ENCODE measurements at regions not wholly inside any gene's neighbourhood (a gene's known extent, or its start where the extent isn't known, plus 50 kb on each side); places are given as distances from the start of the nearest gene placed in this dataset.

DNA sequence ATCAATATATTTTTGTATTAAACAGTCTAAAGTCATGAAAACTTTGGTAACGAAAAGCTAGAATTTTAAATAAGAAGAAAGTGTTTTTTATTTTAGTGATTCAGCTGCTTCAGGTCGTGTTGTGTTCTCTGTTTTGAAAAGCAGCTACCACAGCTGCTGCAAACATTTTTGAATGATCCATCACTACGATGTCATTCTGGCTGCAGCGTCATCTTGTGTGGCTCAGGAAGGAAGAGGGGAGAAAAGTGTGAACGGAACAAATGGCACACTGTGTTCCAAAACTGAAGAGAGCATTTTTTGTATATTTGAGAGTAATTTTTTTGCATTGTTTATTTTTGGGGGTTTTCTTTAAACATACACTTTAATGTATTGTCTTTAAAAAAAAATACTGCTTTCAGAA, 323.0 kb upstream of the ADGRL2 start:
- no peaks in the 10 kb centered on the region for H3K4me1 Mint-ChIP-seq (ENCODE audit: low read depth)
- H3K27me3 Mint-ChIP-seq: no peaks in the 10 kb centered on the region
- no peak overlapping the region for H3K27ac Mint-ChIP-seq
- intact Hi-C loops (cut with micrococcal nuclease): no loop called here
- H3K36me3 Mint-ChIP-seq (ENCODE audit: low read depth): no peaks in the 10 kb centered on the region
- H3K4me3 Mint-ChIP-seq: no peak overlapping the region
- H3K9me3 Mint-ChIP-seq: no peaks in the 10 kb centered on the region

DNA sequence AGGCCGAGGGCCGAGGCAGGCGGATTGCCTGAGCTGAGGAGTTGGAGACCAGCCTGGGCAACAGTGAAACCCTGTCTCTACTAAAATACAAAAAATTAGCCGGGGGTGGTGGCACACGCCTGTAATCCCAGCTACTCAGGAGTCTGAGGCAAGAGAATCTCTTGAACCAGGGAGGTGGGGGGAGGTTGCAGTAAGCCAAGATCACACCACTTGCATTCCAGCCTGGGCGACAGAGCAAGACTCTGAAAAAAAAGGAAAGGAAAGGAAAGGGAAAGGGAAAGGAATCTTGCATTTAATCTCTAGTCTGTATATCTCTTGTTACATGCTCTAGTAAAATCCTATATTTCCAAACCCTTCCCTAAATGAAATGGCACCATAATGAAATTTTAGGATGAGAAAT, 328.3 kb upstream of the ADGRL2 start:
- intact Hi-C loops (cut with micrococcal nuclease): no loop called here
- Mint-ChIP-seq H3K27me3 (no peaks in the 10 kb centered on the region), H3K4me3 (no peak overlapping the region), H3K36me3 (ENCODE audit: low read depth) (no peaks in the 10 kb centered on the region), H3K27ac (no peak overlapping the region), H3K9me3 (no peaks in the 10 kb centered on the region), H3K4me1 (ENCODE audit: low read depth) (no peaks in the 10 kb centered on the region)

DNA sequence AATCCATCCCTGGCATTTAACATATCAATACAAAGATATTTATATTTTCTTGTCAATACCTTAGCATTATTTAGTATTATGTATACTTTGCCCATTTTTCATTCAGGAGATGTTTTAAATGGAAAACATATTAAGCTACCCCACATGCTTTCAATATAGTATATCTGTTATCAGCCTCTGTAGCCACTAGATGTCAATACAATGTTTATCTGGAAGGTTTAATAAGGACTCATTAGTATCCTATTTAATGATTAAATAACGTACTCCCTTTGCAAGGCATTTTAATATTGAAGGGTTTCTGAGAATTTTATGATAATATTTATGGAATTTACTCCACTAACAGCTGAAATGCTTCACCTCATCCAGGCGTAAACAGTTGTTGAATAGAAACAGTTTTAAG, 329.5 kb upstream of the ADGRL2 start:
- intact Hi-C loops (cut with micrococcal nuclease): no loop called here
- Mint-ChIP-seq H3K4me1 (ENCODE audit: low read depth) (no peaks in the 10 kb centered on the region), H3K27ac (no peak overlapping the region), H3K9me3 (no peaks in the 10 kb centered on the region), H3K36me3 (ENCODE audit: low read depth) (no peaks in the 10 kb centered on the region), H3K27me3 (no peaks in the 10 kb centered on the region), H3K4me3 (no peak overlapping the region)

DNA sequence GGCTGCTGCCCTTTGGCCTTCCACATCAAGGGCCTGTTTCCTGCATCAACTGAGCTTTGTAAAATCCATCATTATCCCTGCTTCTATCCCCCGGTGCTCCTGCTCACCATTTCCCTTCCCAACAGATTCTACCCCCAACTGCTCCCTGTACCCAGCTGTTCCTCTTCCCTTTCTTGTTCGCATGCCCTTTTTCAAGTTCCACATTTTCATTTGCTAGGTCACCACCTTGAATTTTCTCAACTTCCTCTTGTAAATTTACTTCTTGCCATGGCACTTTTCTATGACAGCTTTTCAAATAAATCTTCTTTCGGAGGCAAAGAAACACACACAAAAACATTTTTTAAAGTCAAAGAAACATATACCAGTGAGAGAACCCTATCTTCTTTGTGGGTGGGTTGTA, 330.5 kb upstream of the ADGRL2 start:
- Mint-ChIP-seq H3K9me3 (no peaks in the 10 kb centered on the region), H3K36me3 (ENCODE audit: low read depth) (no peaks in the 10 kb centered on the region), H3K27me3 (no peaks in the 10 kb centered on the region), H3K4me3 (no peak overlapping the region), H3K27ac (no peak overlapping the region), H3K4me1 (ENCODE audit: low read depth) (no peaks in the 10 kb centered on the region)
- intact Hi-C loops (cut with micrococcal nuclease): no loop called here

DNA sequence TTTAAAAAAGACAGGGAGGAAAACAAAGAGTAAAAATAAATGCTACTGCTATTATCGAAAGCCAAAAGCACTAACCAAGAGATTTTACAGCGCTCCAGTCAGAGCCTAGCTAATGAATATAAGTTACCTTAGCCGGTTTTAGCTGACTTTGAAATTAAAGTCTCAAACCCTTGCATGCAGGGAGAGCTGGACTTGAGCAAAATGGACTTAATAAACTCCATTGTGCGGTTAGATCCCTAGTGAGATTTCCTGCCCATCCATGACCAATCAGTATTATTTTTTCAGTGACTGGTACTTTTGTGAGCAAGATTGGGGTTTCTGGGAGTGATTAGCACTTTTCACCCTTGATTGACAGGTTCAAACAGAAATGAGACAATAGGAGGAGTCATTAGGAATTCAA, 333.4 kb upstream of the ADGRL2 start:
- no peaks in the 10 kb centered on the region for H3K9me3 Mint-ChIP-seq
- H3K27ac Mint-ChIP-seq: no peak overlapping the region
- intact Hi-C loops (cut with micrococcal nuclease): no loop called here
- H3K36me3 Mint-ChIP-seq (ENCODE audit: low read depth): no peaks in the 10 kb centered on the region
- H3K4me3 Mint-ChIP-seq: no peak overlapping the region
- H3K27me3 Mint-ChIP-seq: no peaks in the 10 kb centered on the region
- peaks cover 6% of the 10 kb centered on the region for H3K4me1 Mint-ChIP-seq (ENCODE audit: low read depth)

DNA sequence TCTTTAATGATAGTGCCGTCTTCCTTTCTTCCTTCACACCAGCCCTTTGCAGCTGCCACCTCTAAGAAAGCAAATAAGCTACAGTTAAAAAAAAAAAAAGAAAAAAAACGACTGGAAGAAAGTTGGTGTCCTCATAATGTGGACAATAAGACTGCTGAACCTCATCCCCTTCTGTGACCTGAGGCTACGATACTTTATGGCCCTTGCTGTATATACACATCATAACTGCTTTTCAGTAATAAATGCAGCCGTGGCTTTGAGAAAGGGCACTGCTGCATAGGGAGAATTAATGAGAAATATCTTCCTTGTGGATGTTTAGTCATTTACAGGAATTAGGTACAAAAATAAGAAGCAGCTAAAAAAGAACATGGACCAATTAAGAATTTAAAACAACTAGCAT, 333.8 kb upstream of the ADGRL2 start:
- Mint-ChIP-seq H3K36me3 (ENCODE audit: low read depth) (no peaks in the 10 kb centered on the region), H3K4me1 (ENCODE audit: low read depth) (peaks cover 6% of the 10 kb centered on the region), H3K4me3 (no peak overlapping the region), H3K9me3 (no peaks in the 10 kb centered on the region), H3K27me3 (no peaks in the 10 kb centered on the region), H3K27ac (no peak overlapping the region)
- intact Hi-C loops (cut with micrococcal nuclease): no loop called here

DNA sequence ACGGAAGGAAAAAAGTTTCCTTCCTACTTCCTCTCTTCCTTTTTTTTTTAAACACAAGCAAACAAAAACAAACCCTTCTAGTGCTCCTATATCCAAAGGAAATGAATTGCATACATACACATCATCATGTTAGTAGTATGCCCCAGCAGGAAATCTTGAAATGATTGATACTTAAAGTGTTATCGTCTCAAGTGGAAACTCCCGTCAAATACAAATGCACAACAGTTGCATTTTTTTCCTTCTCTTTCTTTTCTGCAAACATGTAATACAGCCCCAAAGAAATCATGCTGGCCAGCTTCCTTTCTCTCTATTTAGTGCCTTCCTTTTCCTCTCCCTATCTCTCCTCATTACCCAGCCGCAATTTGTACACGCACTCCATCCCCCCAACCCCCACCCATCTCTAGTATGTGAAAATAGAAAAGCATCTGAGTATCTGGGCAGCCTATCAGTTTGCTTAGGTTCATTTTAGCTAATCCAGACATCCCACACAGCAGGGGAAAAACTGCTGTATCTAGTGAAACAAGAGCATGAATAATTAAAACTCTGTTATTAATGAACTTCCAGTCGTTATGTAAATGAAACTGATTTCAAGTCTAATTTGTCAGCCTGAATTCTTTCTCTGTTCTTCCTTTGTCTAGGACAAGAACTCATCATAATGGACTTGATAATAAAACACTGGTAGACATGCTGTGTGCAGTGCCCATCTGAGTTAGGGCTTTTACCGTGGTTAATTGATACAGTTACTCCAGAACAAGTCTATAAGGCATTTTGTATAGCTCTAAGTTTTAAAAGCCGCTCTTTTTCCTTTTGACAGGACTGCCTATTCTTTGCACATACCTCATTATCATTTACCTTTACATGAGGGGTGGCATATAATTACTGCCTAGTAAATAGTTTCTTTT, 336.5 kb upstream of the ADGRL2 start:
- Mint-ChIP-seq H3K27ac (no peak overlapping the region), H3K4me1 (ENCODE audit: low read depth) (peaks cover 6% of the 10 kb centered on the region), H3K36me3 (ENCODE audit: low read depth) (no peaks in the 10 kb centered on the region), H3K27me3 (no peaks in the 10 kb centered on the region), H3K4me3 (no peak overlapping the region), H3K9me3 (no peaks in the 10 kb centered on the region)
- intact Hi-C loops (cut with micrococcal nuclease): no loop called here

DNA sequence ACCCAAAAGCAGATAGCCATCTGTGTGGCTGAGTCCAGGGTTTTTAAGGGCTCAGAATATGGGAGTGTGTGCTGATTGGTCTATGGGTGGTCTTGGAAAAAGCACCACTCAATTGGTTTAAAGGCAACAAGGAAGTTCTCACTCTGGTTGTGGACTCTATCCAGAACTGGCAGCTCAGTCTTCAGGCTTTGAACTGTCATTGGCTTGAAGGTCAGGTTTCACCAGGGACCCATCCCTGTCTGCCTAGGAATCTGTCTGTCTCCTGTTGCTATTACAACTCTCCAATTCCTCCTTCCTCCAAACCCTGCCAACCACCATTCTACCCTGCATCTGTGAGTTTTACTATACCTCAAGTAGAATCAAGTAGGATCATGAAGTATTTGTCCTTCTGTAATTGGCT, 341.7 kb upstream of the ADGRL2 start:
- intact Hi-C loops (cut with micrococcal nuclease): no loop called here
- Mint-ChIP-seq H3K4me1 (ENCODE audit: low read depth) (peaks cover 9% of the 10 kb centered on the region), H3K27me3 (no peaks in the 10 kb centered on the region), H3K4me3 (no peak overlapping the region), H3K36me3 (ENCODE audit: low read depth) (no peaks in the 10 kb centered on the region), H3K9me3 (no peaks in the 10 kb centered on the region), H3K27ac (no peak overlapping the region)

DNA sequence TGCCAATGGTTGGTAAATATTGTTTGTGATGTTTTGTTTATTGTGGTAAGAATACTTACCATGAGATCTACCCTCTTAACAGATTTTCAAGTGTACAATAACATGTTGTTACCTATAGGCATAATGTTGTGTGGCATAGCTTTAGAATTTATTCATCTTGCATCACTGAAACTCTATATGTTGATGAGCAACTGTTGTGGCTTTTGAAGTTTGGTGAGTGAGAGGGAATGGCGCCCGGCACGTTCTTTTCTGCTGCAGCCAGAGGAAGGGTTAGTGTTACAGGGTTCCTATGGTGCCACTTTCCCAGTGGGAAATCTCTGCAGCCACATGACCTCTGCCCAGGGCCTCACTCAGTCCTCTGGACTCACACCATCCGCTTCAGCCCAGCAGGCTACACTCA, 342.5 kb upstream of the ADGRL2 start:
- Mint-ChIP-seq H3K36me3 (ENCODE audit: low read depth) (no peaks in the 10 kb centered on the region), H3K4me1 (ENCODE audit: low read depth) (peaks cover 6% of the 10 kb centered on the region), H3K27me3 (no peaks in the 10 kb centered on the region), H3K27ac (no peak overlapping the region), H3K4me3 (no peak overlapping the region), H3K9me3 (no peaks in the 10 kb centered on the region)
- intact Hi-C loops (cut with micrococcal nuclease): no loop called here

DNA sequence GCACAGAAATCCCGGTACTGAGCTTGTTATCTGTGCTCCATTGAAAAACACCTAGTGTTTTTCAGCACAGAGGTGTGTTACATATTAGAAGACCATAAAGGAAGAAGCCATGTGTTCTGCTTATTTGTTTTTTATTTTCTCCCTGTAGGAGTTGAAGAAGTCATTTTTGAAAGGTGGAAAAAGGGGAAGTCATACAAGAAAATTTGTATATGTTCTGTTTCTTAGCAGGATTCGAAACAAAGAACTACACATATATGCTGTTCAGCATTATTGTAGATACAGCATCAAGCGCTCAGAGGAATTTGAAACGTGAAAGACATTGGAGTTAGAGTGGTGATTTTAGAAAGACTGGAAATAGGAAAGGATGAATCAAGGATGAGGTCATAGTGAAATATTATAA, 345.3 kb upstream of the ADGRL2 start:
- Mint-ChIP-seq H3K4me1 (ENCODE audit: low read depth) (peaks cover 6% of the 10 kb centered on the region), H3K27me3 (no peaks in the 10 kb centered on the region), H3K36me3 (ENCODE audit: low read depth) (no peaks in the 10 kb centered on the region), H3K4me3 (no peak overlapping the region), H3K9me3 (no peaks in the 10 kb centered on the region), H3K27ac (no peak overlapping the region)
- intact Hi-C loops (cut with micrococcal nuclease): no loop called here

DNA sequence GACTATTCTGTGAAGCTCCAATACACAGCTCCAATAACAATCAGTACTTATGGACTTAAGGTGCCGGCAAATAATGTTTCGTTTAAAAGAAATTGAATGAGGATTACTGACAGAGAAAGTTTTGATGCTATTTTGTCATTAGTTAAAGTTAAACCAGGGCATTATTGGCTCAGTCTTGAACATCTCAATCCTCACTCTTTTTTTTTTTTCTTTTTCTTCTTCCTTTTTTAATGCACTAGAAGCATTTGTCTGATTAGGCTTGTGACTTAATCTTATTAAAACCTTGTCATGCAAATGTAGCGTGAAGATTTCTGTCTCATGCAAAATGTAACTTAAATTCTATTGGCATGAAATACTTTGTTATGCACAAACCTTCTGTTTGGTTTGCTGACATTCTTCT, 346.8 kb upstream of the ADGRL2 start:
- intact Hi-C loops (cut with micrococcal nuclease): no loop called here
- H3K27ac Mint-ChIP-seq: no peak overlapping the region
- H3K9me3 Mint-ChIP-seq: no peaks in the 10 kb centered on the region
- H3K4me1 Mint-ChIP-seq (ENCODE audit: low read depth): peaks cover 6% of the 10 kb centered on the region
- H3K36me3 Mint-ChIP-seq (ENCODE audit: low read depth): no peaks in the 10 kb centered on the region
- H3K4me3 Mint-ChIP-seq: no peak overlapping the region
- no peaks in the 10 kb centered on the region for H3K27me3 Mint-ChIP-seq

DNA sequence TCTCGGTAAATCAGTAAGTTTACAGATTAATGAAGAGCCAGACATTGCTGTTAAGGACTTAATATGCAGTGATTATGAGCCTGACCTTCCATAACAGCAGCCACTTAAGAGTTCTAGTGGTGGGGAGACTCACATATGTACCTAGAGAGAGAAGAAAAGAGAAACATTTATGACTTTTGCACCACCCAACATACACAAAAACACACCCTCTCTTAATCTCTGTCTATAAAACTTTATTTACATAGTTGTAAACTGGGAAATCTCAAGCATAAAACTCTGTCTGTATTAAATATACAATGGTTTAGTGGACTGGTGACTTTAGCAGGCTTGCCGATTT, 347.4 kb upstream of the ADGRL2 start:
- Mint-ChIP-seq H3K36me3 (ENCODE audit: low read depth) (no peaks in the 10 kb centered on the region), H3K9me3 (no peaks in the 10 kb centered on the region), H3K27ac (no peak overlapping the region), H3K27me3 (no peaks in the 10 kb centered on the region), H3K4me3 (no peak overlapping the region), H3K4me1 (ENCODE audit: low read depth) (peaks cover 6% of the 10 kb centered on the region)
- intact Hi-C loops (cut with micrococcal nuclease): no loop called here

DNA sequence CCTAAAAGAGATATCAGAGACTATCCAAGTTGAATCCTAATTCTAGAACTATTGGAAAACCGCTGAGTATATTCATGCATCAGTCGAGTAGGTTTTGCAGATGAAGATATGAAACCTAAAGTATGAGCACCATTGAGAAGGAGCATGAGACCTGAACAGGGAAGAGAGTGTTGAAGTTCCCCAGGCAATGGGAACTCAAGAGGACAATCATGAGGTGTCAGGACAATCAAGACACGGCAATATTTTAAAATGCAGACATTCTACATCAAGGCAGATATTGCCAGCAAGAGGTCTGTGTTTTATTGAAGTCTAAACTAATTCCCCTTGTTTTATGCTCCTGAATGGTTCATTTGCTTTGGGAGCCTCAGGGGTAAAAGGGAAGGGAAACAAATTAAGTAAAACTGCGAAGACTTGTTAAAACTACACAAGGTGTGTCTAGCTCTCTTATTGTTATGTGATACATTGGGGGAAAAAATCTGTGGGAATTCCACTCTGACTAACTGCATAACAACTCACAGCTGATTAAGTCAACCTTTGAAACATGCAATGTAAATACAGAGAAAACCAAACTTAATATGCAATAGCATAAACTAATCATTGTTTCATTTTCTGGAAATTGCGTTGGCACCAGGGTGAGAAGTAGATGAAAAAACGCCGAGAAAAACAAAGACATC, 347.9 kb upstream of the ADGRL2 start:
- Mint-ChIP-seq H3K27me3 (no peaks in the 10 kb centered on the region), H3K36me3 (ENCODE audit: low read depth) (no peaks in the 10 kb centered on the region), H3K4me1 (ENCODE audit: low read depth) (peaks cover 6% of the 10 kb centered on the region), H3K9me3 (peaks cover 4% of the 10 kb centered on the region), H3K27ac (no peak overlapping the region), H3K4me3 (no peak overlapping the region)
- intact Hi-C loops (cut with micrococcal nuclease): no loop called here

DNA sequence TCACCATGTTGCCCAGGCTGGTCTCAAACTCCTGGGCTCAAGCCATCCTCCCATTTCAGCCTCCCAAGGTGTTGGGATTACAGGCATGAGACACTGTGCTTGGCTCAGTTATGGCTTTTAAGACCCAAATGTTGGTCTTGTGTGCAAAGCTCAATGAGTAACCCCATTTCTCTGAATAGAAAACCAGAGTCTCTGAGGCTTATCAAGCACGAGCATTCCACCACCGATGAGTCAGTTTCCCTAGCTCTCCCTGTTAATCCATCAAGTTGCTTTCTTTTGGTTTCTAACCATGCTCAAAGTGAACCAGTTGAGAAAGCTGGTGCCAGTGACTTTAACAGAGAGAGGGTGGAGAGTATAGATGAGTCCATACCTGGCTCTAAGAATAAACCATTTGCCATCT, 350.9 kb upstream of the ADGRL2 start:
- Mint-ChIP-seq H3K4me3 (no peak overlapping the region), H3K36me3 (ENCODE audit: low read depth) (no peaks in the 10 kb centered on the region), H3K27me3 (no peaks in the 10 kb centered on the region), H3K27ac (no peak overlapping the region), H3K9me3 (peaks cover 8% of the 10 kb centered on the region), H3K4me1 (ENCODE audit: low read depth) (no peaks in the 10 kb centered on the region)
- intact Hi-C loops (cut with micrococcal nuclease): no loop called here

All from dendritic cell treated with granulocyte-macrophage colony-stimulating factor and Interleukin-4, amounts not matched to agents 40 ng/mL and 50 ng/mL, for 4 days (primary cell).